NB4 (cell line): ENCODE measurements at regions not wholly inside any gene's neighbourhood (a gene's known extent, or its start where the extent isn't known, plus 50 kb on each side); places are given as distances from the start of the nearest gene placed in this dataset.

Experiments
- CTCF ChIP-seq: IDR thresholded peaks from one replicate; pipeline ENCODE4 v1.5.1; 2012; ENCODE audit warnings: low read depth, low read length
- POLR2A ChIP-seq: IDR thresholded peaks from 2 replicates; pipeline ENCODE4 v1.6.1; 2011; ENCODE audit warnings: mild to moderate bottlenecking; ENCODE audit not compliant: insufficient read length; ENCODE audit errors: extremely low read depth
- TF ChIP-seq, protein P1 (sequence below): IDR thresholded peaks from 2 replicates; pipeline ENCODE4 v1.6.1; 2011; ENCODE audit warnings: low read depth, low read length

DNA sequence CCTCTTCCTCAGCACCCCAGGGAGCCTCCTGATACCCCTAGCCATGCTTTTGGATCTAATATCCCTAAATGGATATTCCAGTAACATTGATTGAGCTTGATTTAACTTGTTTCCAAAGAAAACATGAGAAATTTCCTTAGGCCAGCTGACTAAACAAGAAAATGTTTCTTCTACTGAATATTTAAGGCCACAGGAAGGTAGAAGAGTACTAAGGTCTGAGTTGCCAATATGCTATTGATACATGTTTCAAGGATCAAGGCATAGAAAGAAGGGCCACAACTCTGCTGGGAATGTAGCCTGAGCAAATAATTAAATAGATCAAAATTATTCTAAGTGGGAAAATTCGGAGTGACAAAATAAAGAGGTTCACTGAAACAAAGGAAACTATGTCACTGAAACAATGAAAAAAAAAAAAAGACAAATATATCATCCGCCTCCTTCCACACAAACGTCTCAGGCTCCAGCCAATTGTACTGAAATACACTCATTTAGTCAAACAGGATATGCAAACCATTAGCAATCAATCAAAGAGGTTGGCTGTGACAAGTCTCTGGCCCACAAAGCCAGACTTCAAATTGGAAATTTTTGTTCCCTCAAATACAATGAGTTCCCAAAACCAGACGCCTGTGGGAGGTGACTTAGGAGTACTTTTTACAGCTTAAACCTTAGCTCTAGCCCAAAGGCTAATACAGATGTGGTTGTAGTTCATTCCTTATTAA, 396.2 kb downstream of the HTR7 start:
- no peak for TF ChIP-seq CTCF
- no peak for TF ChIP-seq POLR2A
- TF ChIP-seq, protein P1, sequence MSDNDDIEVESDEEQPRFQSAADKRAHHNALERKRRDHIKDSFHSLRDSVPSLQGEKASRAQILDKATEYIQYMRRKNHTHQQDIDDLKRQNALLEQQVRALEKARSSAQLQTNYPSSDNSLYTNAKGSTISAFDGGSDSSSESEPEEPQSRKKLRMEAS: no peak
